ENCODE measurements at regions not wholly inside any gene's neighbourhood (a gene's known extent, or its start where the extent isn't known, plus 50 kb on each side); places are given as distances from the start of the nearest gene placed in this dataset.

DNA sequence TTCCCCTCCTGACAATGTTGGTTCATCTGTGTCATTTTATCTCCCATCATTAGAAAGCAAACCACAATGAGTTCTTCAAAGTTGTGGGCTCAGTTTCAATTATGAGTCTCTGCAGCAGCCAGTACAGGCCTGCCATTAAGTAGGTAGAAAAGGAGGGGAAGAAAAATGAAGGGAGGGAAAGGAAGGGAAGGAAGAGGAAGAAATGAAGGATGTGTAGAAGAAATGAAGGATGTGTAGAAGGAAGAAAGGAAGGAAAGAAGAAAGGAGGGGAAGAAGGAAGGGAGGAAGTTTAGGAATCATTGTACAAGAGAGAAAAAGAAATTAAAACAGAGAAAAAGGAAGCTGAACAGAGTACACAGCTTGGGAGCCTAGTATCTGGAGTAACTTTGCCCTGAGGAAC is 498.3 kb upstream of the DAB1 start:
- Histone ChIP-seq H2AFZ (ENCODE audit: insufficient read depth, low read depth, low read length, poor library complexity, severe bottlenecking) (no peak overlapping the region), H3K27ac (ENCODE audit: low read depth in 1 of 2, low read length in 2 of 2) (no peak overlapping the region), H4K20me1 (ENCODE audit: insufficient read depth, low read length) (no peaks in the 10 kb centered on the region), H3K4me3 (replicated peaks in 1 of 3; ENCODE audit: low read depth in 2 of 3, low read length in 3 of 3) (no peak overlapping the region), H3K79me2 (ENCODE audit: insufficient read depth, low read length) (no peaks in the 10 kb centered on the region), H3K9me3 (replicated peaks in 1 of 2; ENCODE audit: control insufficient read depth in 1 of 2, insufficient read depth in 1 of 2, low read length in 2 of 2) (no peaks in the 10 kb centered on the region), H3K27me3 (ENCODE audit: control insufficient read depth in 2 of 2, insufficient read depth in 2 of 2, low read length in 2 of 2) (no peaks in the 10 kb centered on the region), H3K36me3 (replicated peaks in 1 of 2; ENCODE audit: control insufficient read depth in 1 of 2, insufficient read depth in 2 of 2, low read length in 2 of 2) (no peaks in the 10 kb centered on the region), H3K9ac (ENCODE audit: insufficient read depth, low read length, poor library complexity, severe bottlenecking) (no peak overlapping the region), H3K4me2 (replicated peaks; ENCODE audit: extremely low read depth, low read length, poor library complexity, severe bottlenecking) (no peak overlapping the region), H3K4me1 (ENCODE audit: control insufficient read depth in 1 of 2, insufficient read depth in 2 of 2, low read length in 2 of 2) (no peaks in the 10 kb centered on the region)
- TF ChIP-seq, protein P1, sequence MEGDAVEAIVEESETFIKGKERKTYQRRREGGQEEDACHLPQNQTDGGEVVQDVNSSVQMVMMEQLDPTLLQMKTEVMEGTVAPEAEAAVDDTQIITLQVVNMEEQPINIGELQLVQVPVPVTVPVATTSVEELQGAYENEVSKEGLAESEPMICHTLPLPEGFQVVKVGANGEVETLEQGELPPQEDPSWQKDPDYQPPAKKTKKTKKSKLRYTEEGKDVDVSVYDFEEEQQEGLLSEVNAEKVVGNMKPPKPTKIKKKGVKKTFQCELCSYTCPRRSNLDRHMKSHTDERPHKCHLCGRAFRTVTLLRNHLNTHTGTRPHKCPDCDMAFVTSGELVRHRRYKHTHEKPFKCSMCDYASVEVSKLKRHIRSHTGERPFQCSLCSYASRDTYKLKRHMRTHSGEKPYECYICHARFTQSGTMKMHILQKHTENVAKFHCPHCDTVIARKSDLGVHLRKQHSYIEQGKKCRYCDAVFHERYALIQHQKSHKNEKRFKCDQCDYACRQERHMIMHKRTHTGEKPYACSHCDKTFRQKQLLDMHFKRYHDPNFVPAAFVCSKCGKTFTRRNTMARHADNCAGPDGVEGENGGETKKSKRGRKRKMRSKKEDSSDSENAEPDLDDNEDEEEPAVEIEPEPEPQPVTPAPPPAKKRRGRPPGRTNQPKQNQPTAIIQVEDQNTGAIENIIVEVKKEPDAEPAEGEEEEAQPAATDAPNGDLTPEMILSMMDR (IDR thresholded peaks at IDR 0.05) = no peak
- H3K9me3 Mint-ChIP-seq = peaks cover 0 to 10% (median 6%) of the 10 kb centered on the region in 7 donors
- no peak for DNase-seq
- H3K36me3 Mint-ChIP-seq = no peaks in the 10 kb centered on the region
- H3K27ac Mint-ChIP-seq = no peak overlapping the region
- H3K4me1 Mint-ChIP-seq = no peaks in the 10 kb centered on the region
- H3K27me3 Mint-ChIP-seq (ENCODE audit: low read depth in 3 of 3) = peaks cover 2 to 6% (median 2%) of the 10 kb centered on the region in 3 donors
- intact Hi-C loops (cut with micrococcal nuclease) = no loop called here
- H3K4me3 Mint-ChIP-seq = no peak overlapping the region

DNA sequence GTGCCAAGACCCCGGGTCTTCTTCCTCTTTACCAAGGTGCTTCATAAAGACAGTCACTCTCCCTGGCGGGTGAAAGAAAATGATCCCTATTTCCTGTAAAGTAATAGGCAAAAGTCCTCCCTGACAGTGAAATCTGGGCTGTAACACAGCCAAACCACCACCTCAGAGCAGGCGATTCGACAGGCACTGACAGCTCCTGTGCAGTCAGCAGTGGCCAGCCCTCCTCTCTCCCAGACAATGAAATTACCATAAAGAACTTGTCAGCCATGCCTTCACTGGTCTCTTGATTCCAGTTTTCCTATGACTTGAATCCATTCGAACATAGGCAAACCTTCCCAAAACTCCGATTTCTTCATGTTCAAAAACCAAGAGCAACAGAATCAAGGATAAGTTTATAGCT is 492.2 kb upstream of the DAB1 start:
- no peaks in the 10 kb centered on the region for H4K20me1 ChIP-seq (ENCODE audit: insufficient read depth, low read length)
- H3K36me3 ChIP-seq (replicated peaks in 1 of 2; ENCODE audit: control insufficient read depth in 1 of 2, insufficient read depth in 2 of 2, low read length in 2 of 2) = no peaks in the 10 kb centered on the region
- intact Hi-C loops (cut with micrococcal nuclease) = no loop called here
- 96% methylated on average over 2 of the region's 6 CpGs for WGBS (ENCODE audit: insufficient coverage)
- no peaks in the 10 kb centered on the region for H3K27me3 ChIP-seq (ENCODE audit: control insufficient read depth in 2 of 2, insufficient read depth in 2 of 2, low read length in 2 of 2)
- TF ChIP-seq, protein P1 (IDR thresholded peaks at IDR 0.05) = no peak
- H3K9me3 ChIP-seq (replicated peaks in 1 of 2; ENCODE audit: control insufficient read depth in 1 of 2, insufficient read depth in 1 of 2, low read length in 2 of 2) = peaks cover 0 to 4% of the 10 kb centered on the region in 2 donors
- no peaks in the 10 kb centered on the region for H3K4me1 ChIP-seq (ENCODE audit: control insufficient read depth in 1 of 2, insufficient read depth in 2 of 2, low read length in 2 of 2)
- no peak overlapping the region for H3K4me3 ChIP-seq (replicated peaks in 1 of 3; ENCODE audit: low read depth in 2 of 3, low read length in 3 of 3)
- no peak overlapping the region for H3K9ac ChIP-seq (ENCODE audit: insufficient read depth, low read length, poor library complexity, severe bottlenecking)
- H3K9me3 Mint-ChIP-seq = peaks cover 0 to 15% (median 8%) of the 10 kb centered on the region in 7 donors
- H3K79me2 ChIP-seq (ENCODE audit: insufficient read depth, low read length) = no peaks in the 10 kb centered on the region
- H2AFZ ChIP-seq (ENCODE audit: insufficient read depth, low read depth, low read length, poor library complexity, severe bottlenecking) = no peak overlapping the region
- no peaks in the 10 kb centered on the region for H3K36me3 Mint-ChIP-seq
- no peak overlapping the region for H3K4me2 ChIP-seq (replicated peaks; ENCODE audit: extremely low read depth, low read length, poor library complexity, severe bottlenecking)
- H3K27ac ChIP-seq (ENCODE audit: low read depth in 1 of 2, low read length in 2 of 2) = no peak overlapping the region
- no peak overlapping the region for H3K27ac Mint-ChIP-seq
- no peak for DNase-seq
- H3K4me1 Mint-ChIP-seq = no peaks in the 10 kb centered on the region
- no peak overlapping the region for H3K4me3 Mint-ChIP-seq
- peaks cover 2 to 7% (median 4%) of the 10 kb centered on the region in 3 donors for H3K27me3 Mint-ChIP-seq (ENCODE audit: low read depth in 3 of 3)
